Activated T-helper 17 cell treated with anti-CD3 and anti-CD28 coated beads, Interleukin-2, amount 50 U/mL, for 72 hours (primary cell): ENCODE measurements at regions not wholly inside any gene's neighbourhood (a gene's known extent, or its start where the extent isn't known, plus 50 kb on each side); places are given as distances from the start of the nearest gene placed in this dataset.

Source experiments
- ATAC-seq: fragments of 150-1000 bp; cut with Tn5 transposase; replicated peaks from 2 replicates; pipeline ENCODE4 v1.10.0; 2021; ENCODE audit warnings: mild to moderate bottlenecking, moderate library complexity
- H3K27ac Mint-ChIP-seq: one replicate; pipeline ENCODE4 v1.8.0; 2022; ENCODE audit warnings: mixed read lengths
- H3K27me3 Mint-ChIP-seq: one replicate; pipeline ENCODE4 v1.8.0; 2022; ENCODE audit warnings: mixed read lengths
- H3K36me3 Mint-ChIP-seq: one replicate; pipeline ENCODE4 v1.8.0; 2022; ENCODE audit warnings: low read depth, mild to moderate bottlenecking, mixed read lengths
- H3K4me1 Mint-ChIP-seq: one replicate; pipeline ENCODE4 v1.8.0; 2022; ENCODE audit warnings: mixed read lengths
- H3K4me3 Mint-ChIP-seq: one replicate; pipeline ENCODE4 v1.8.0; 2022; ENCODE audit warnings: mild to moderate bottlenecking, mixed read lengths
- H3K9me3 Mint-ChIP-seq: one replicate; pipeline ENCODE4 v1.8.0; 2022; ENCODE audit warnings: mixed read lengths

DNA sequence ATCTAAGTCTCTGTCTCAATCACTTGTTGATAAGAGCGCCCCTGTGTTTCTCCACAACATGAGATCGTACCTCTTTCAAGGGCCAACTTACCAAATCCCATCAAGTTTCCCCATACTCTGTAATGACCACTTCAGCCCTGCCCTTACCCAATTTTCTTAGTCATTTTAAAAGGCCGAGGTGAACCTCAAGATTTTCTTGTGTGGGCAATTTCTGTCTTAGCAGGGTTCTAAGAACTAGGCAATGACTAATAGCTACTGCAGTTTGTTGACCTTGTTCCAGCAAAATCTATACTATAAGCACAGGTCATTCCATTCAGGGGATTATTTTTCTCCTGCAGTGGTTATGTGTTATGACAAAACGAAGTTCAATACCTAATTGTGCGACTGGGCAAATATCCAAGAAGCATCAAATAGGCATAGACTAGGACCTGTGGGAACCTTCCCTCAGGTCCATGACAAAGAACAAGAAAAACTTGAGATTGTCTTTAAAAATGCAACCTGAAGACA is 359.8 kb downstream of the PCNX1 start:
- ATAC-seq: peak; percentile 95
- no peaks in the 10 kb centered on the region for H3K36me3 Mint-ChIP-seq
- peaks cover 19% of the 10 kb centered on the region for H3K9me3 Mint-ChIP-seq
- H3K4me1 Mint-ChIP-seq: peaks cover 37% of the 10 kb centered on the region
- peak overlapping the region; percentile 89 for H3K27ac Mint-ChIP-seq
- no peaks in the 10 kb centered on the region for H3K27me3 Mint-ChIP-seq
- peak overlapping the region; percentile 77 for H3K4me3 Mint-ChIP-seq

DNA sequence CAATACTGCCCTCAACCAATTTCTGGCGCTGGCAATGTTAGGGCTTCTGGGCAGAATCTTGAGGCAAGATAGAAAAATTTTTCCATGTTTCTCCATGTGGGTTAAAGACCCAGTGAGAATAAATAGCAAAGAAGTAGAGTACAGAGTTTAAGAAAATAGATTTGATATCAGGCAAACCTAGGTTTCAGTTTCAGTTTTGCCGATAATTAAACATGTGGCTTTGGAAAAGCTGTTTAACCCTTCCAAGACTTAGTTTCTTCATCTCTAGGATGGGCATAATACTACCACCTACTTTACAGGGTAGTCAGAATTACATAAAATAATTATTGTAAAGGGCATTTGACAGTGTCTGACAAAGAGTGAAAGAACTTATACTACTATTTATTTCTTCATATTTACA is 360.4 kb downstream of the PCNX1 start:
- H3K4me1 Mint-ChIP-seq: peaks cover 37% of the 10 kb centered on the region
- no peaks in the 10 kb centered on the region for H3K27me3 Mint-ChIP-seq
- H3K4me3 Mint-ChIP-seq: peak overlapping the region; percentile 77
- H3K36me3 Mint-ChIP-seq: no peaks in the 10 kb centered on the region
- H3K27ac Mint-ChIP-seq: peak overlapping the region; percentile 89
- ATAC-seq: peak; percentile 16
- peaks cover 23% of the 10 kb centered on the region for H3K9me3 Mint-ChIP-seq

DNA sequence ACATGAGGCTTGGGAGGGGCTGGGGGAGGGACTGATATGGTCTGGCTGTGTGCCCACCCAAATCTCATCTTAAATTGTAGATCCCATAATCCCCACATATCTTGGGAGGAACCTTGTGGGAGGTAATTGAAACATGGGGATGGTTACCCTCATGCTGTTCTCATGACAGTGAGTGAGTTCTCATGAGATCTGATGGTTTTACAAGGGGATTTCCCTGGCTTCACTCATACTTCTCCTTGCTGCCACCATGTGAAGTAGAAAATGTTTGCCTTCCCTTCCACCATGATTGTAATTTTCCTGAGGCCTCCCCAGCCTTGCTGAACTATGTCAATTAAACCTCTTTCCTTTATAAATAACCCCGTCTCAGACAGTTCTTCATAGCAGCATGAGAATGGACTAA is 362.9 kb downstream of the PCNX1 start:
- H3K27ac Mint-ChIP-seq: no peak overlapping the region
- peaks cover 21% of the 10 kb centered on the region for H3K9me3 Mint-ChIP-seq
- H3K4me1 Mint-ChIP-seq: peaks cover 37% of the 10 kb centered on the region
- H3K4me3 Mint-ChIP-seq: peak overlapping the region; percentile 2
- no peaks in the 10 kb centered on the region for H3K36me3 Mint-ChIP-seq
- no peaks in the 10 kb centered on the region for H3K27me3 Mint-ChIP-seq
- no peak for ATAC-seq

DNA sequence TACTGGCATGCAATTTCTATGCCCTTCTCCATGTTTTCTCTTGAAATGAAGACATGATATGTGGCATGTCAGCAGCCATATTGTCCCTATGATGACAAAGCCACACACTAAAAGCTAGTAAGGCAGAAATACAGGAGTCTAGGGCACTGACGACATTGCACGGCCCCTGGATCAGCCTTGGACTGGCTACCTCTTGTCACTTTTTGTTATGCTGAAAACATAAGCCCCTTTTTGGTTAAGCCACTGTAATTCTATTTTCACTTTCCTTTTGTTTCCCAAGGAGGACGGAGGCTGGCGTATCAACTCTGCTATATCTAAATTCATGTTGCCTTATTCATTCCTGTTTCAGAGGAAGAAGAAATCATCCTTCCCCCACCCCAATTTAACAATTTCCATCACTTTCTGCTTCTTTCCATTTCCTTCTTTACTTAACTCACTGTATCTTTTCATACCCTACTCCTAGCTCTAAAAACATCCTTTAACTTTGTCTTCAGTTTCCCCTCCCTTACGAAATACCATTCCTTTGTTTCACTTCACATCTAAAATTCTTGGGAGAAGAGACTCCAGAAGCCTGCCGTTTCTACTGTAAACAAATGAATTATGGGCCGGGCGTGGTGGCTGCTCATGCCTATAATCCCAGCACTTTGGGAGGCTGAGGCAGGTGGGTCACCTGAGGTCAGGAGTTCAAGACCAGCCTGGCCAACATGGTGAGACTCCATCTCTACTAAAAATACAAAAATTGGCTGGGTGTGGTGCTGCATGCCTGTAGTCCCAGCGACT is 364.1 kb downstream of the PCNX1 start:
- peaks cover 26% of the 10 kb centered on the region for H3K4me1 Mint-ChIP-seq
- H3K27me3 Mint-ChIP-seq: no peaks in the 10 kb centered on the region
- no peak for ATAC-seq

DNA sequence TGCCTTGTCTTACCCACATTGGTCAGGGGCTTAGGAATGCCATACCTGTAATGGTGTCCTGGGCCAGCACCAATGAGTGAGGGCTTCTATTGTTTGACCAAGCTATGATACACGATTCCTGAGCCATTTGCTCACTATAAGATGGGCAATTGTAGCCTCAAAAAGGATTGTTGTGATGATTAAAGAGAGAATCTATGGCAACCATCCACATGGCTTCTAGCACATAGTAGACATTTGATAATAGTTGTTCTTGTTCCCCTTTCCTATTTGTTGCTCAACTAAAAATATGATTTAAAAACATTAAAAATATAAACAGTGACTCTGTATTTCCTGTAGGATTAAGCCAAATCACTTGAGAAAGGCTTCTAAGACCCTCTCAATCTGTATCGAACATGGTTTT is 366.1 kb downstream of the PCNX1 start:
- Mint-ChIP-seq H3K4me3 (no peak overlapping the region), H3K27ac (no peak overlapping the region), H3K4me1 (peaks cover 21% of the 10 kb centered on the region), H3K27me3 (no peaks in the 10 kb centered on the region), H3K36me3 (no peaks in the 10 kb centered on the region), H3K9me3 (peaks cover 18% of the 10 kb centered on the region)
- no peak for ATAC-seq

More for the DNA sequence above, 364.1 kb downstream of the PCNX1 start:
- Mint-ChIP-seq H3K36me3 (no peaks in the 10 kb centered on the region), H3K9me3 (peaks cover 20% of the 10 kb centered on the region), H3K27ac (no peak overlapping the region), H3K4me3 (no peak overlapping the region)

DNA sequence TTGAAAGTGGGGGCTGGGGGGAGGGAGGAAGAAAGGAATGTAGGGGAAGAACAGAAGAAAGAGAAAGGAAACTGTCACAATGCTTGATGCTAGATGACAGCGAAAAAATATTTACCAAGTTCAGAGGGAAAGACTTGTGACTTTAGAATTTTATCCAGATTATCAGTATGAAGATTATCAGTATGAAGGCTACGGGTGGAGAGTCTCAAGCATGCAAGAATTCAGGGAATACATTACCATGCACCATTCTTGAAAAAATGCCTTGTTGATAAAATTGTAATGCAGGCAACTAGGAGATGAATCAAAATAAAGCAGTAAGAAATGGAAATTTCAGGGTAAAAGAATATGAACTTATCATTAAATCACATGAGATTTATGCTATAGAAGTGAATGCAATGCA is 376.8 kb downstream of the PCNX1 start:
- Mint-ChIP-seq H3K36me3 (no peaks in the 10 kb centered on the region), H3K27me3 (no peaks in the 10 kb centered on the region), H3K9me3 (peaks cover 3% of the 10 kb centered on the region), H3K4me3 (no peak overlapping the region), H3K4me1 (no peaks in the 10 kb centered on the region), H3K27ac (no peak overlapping the region)
- no peak for ATAC-seq

DNA sequence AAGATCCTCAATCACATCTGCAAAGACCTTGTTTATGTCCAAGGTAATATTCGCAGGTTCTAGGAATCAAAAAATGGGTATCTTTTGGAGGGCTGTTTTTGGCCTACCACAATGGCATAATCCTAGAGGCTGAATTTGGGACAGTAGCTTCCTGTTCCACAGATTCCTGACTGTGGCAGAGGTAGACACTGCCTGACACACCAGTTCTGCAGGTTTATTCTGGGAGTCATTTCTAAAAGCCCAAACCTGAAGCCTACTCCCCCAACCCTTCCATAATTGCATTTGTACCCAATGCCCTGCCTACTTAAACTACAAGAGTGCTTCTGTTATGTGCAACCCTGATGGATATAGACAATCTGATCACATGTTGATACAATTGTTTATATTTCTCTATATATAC is 378.9 kb downstream of the PCNX1 start:
- H3K27me3 Mint-ChIP-seq: no peaks in the 10 kb centered on the region
- H3K36me3 Mint-ChIP-seq: no peaks in the 10 kb centered on the region
- no peak overlapping the region for H3K4me3 Mint-ChIP-seq
- no peaks in the 10 kb centered on the region for H3K4me1 Mint-ChIP-seq
- peaks cover 3% of the 10 kb centered on the region for H3K9me3 Mint-ChIP-seq
- no peak for ATAC-seq
- H3K27ac Mint-ChIP-seq: no peak overlapping the region

DNA sequence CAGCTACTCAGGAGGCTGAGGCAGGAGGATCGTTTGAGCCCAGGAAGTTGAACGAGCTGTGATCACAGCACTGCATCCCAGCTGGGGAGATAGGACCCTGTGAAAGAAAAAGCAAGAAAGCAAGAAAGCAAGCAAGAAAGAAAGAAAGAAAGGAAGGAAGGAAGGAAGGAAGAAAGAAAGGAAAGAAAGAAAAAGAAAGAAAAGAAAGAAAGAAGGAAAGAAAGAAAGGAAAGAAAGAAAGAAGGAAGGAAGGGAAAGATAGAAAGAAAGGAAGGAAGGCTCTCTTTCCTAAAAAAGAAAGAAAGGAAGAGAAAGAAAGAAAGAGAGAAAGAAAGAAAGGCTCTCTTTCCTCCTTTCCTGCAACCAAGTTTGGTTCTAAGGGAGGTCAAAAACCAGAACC is 380.3 kb downstream of the PCNX1 start:
- no peaks in the 10 kb centered on the region for H3K4me1 Mint-ChIP-seq
- no peak for ATAC-seq
- H3K4me3 Mint-ChIP-seq: no peak overlapping the region
- H3K27me3 Mint-ChIP-seq: no peaks in the 10 kb centered on the region
- H3K9me3 Mint-ChIP-seq: no peaks in the 10 kb centered on the region
- no peak overlapping the region for H3K27ac Mint-ChIP-seq
- no peaks in the 10 kb centered on the region for H3K36me3 Mint-ChIP-seq

DNA sequence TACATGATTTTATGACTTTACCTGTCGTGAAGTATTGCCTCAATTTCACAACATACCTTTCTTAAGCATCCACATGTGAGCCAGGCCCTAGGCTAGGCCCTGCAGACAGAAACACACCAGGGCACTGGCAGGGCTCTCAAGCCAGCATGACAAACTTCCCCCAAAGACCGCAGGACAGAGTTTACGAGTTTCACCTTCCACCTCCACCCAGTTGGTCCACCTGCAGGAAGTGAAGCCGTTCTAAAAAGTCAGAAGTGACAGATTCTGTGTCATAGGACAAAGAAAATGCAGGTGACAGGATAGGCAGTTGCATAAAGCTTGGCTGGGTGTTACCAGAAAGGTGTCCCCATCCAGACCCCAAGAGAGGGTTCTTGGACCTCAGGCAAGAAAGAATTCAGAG is 382.3 kb downstream of the PCNX1 start:
- ATAC-seq: peak; percentile 31
- no peaks in the 10 kb centered on the region for H3K36me3 Mint-ChIP-seq

DNA sequence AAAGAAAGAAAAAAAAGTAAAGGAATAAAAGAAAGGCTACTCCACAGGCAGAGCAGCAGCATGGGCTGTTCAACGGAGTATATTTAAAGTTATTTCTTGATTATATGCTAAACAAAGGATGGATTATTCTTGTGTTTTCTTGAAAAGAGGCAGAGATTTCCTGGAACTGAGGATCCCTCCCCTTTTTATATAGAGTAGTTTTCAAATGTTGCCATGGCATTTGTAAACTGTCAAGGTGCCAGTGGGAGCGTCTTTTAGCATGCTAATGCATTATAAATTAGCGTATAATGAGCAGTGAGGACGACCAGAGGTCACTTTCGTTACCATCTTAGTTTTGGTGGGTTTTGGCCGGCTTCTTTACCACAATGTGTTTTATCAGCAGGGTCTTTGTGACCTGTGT is 383.0 kb downstream of the PCNX1 start:
- no peak for ATAC-seq
- Mint-ChIP-seq H3K9me3 (no peaks in the 10 kb centered on the region), H3K36me3 (no peaks in the 10 kb centered on the region), H3K4me1 (no peaks in the 10 kb centered on the region), H3K27ac (peak overlapping the region; percentile 44), H3K4me3 (peak overlapping the region; percentile 4), H3K27me3 (no peaks in the 10 kb centered on the region)

More for the DNA sequence above, 382.3 kb downstream of the PCNX1 start:
- Mint-ChIP-seq H3K27me3 (no peaks in the 10 kb centered on the region), H3K4me1 (no peaks in the 10 kb centered on the region), H3K4me3 (peak overlapping the region; percentile 31), H3K9me3 (no peaks in the 10 kb centered on the region), H3K27ac (peak overlapping the region; percentile 58)

DNA sequence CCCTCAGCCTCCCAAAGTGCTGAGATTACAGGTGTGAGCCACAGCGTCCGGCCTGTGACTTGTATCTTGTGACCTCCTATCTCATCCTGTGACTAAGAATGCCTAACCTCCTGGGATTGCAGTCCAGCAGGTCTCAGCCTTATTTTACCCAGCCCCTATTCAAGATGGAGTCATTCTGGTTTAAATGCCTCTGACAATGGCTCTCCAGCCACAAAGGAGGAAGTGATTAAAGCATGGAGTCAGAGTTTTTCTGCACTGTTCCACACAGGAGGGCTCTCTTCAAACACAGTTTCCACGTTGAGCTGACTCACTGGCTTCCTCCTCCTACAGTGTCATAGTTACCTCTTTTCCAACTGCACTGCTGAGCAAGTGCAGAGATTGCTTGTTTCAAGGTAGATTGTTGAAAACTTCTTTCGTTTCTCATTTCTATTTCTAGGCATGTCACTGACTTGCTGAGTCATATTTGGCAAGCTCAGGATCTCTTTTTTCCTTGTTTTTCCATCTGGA is 383.8 kb downstream of the PCNX1 start:
- no peaks in the 10 kb centered on the region for H3K36me3 Mint-ChIP-seq
- peak overlapping the region; percentile 44 for H3K27ac Mint-ChIP-seq
- peak overlapping the region; percentile 4 for H3K4me3 Mint-ChIP-seq
- H3K9me3 Mint-ChIP-seq: no peaks in the 10 kb centered on the region
- H3K4me1 Mint-ChIP-seq: no peaks in the 10 kb centered on the region
- no peaks in the 10 kb centered on the region for H3K27me3 Mint-ChIP-seq
- peak; percentile 99 for ATAC-seq

DNA sequence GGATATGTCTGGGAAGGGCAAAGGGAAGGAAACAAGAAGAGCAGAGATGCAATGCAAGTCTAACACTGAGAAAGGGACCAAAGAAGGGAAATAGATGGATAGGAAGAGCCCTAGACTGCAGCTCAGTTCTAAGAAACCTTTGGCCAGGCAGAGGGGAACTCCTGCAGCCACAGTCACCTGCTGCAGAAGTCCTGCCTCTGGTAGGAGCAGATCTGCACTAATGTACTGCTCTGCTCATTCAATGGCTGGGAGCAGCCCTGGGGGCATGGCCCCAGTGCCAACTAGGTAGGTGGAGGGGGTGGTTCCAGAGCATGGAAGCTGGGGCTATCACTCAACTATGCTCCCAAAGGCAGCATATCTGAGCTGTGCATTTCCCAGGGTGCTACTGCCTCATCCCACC is 388.9 kb downstream of the PCNX1 start:
- no peak overlapping the region for H3K27ac Mint-ChIP-seq
- no peaks in the 10 kb centered on the region for H3K9me3 Mint-ChIP-seq
- H3K4me1 Mint-ChIP-seq: no peaks in the 10 kb centered on the region
- no peak for ATAC-seq
- H3K27me3 Mint-ChIP-seq: no peaks in the 10 kb centered on the region
- H3K4me3 Mint-ChIP-seq: no peak overlapping the region
- no peaks in the 10 kb centered on the region for H3K36me3 Mint-ChIP-seq

DNA sequence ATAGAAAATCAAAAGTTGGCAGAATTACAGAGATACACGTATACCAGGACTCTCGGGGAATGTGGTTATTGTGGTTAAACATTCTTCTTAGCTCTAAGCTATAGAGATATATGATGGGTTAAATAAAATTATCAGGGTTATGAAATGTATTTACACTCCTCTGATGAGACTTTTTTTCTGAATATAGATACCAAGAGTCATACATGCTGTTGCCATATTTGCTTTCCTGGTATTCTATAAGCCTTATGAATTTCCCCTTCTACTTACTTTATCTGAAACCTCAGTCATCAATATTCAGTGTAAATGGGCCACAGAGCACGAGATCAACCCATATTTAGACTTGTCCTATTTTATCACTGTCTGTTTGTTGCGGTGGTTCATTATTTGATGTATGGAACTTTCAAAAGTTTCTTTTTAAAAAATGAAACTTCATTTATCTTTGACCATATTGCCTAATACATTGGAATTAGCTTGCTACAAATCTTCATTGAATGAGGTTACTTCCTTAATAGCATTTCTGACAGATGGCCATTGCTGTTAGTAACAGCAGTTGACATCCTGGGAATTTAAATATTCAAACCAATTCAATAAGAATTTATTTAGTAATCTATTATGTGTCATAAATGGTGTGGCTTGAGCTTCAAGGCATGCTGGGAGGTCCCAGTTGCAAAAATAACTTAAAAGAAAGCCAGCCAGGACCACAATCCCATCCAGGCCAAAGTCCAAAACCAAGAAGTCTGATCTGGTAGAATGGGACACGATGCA is 393.5 kb downstream of the PCNX1 start:
- Mint-ChIP-seq H3K27ac (no peak overlapping the region), H3K27me3 (no peaks in the 10 kb centered on the region), H3K36me3 (no peaks in the 10 kb centered on the region), H3K4me3 (no peak overlapping the region), H3K9me3 (peaks cover 12% of the 10 kb centered on the region), H3K4me1 (no peaks in the 10 kb centered on the region)
- ATAC-seq: no peak

DNA sequence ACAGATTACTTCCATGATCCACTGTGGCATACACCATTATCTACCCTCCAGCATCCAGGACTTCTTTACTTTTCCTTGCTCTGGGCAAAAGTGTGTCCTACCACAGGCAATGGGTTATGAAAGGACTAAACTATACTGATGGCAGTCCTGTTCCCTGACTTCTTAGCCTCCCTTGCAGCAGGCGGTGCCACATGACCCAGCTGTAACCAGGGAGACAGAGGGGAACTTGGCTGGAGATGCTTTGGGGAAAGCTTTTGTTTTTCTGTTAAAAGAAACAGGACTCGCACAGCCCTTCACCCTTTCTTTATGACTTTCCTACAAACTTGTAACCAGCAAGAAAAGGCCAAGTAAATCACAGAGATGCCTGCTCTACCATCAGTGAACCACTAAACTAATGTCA is 394.4 kb downstream of the PCNX1 start:
- Mint-ChIP-seq H3K27me3 (no peaks in the 10 kb centered on the region), H3K4me3 (no peak overlapping the region), H3K27ac (no peak overlapping the region), H3K4me1 (no peaks in the 10 kb centered on the region), H3K9me3 (peaks cover 13% of the 10 kb centered on the region), H3K36me3 (no peaks in the 10 kb centered on the region)
- no peak for ATAC-seq

DNA sequence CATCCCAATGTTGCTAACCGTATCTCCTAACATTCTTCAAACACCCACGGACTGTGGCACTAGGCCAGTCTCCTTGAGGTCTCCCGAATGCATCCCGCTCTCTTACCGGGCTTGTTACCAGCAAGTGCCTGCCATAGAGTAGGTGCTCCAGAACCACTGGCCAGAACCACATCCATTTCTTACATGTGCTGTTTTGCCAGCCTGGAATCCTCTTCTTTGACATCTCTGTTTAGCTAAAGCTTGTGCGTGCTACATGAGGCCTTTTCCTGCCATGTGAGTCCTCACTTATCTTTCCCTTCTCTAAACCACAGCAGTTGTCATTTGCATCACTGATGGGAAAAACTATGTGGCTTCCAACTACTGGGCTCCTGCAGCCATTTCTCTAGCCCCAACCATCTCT is 397.4 kb downstream of the PCNX1 start:
- ATAC-seq: no peak
- H3K4me3 Mint-ChIP-seq: no peak overlapping the region
- no peaks in the 10 kb centered on the region for H3K36me3 Mint-ChIP-seq
- H3K9me3 Mint-ChIP-seq: peaks cover 15% of the 10 kb centered on the region
- no peak overlapping the region for H3K27ac Mint-ChIP-seq
- H3K4me1 Mint-ChIP-seq: no peaks in the 10 kb centered on the region
- peaks cover 6% of the 10 kb centered on the region for H3K27me3 Mint-ChIP-seq
